SK-N-SH treated with all-trans-retinoic acid at 6 μM for 48 hours (cell line): ENCODE measurements at regions not wholly inside any gene's neighbourhood (a gene's known extent, or its start where the extent isn't known, plus 50 kb on each side); places are given as distances from the start of the nearest gene placed in this dataset.

Source experiments
- ARNTL ChIP-seq: fragments of 450-650 bp; formaldehyde crosslinking; IDR thresholded peaks from 2 replicates; pipeline ENCODE4 v1.5.0; 2020; ENCODE audit warnings: low read depth, mild to moderate bottlenecking, moderate library complexity, borderline replicate concordance
- GLIS3 ChIP-seq: fragments of 250-450 bp; sonication (Bioruptor Pico); IDR thresholded peaks from 2 replicates; pipeline ENCODE4 v1.5.0; 2020; ENCODE audit warnings: mild to moderate bottlenecking, moderate library complexity
- ISL1 ChIP-seq: fragments of 250-450 bp; sonication (Bioruptor Pico); IDR thresholded peaks from 2 replicates; pipeline ENCODE4 v2.1.2; 2022; ENCODE audit warnings: mild to moderate bottlenecking, moderate library complexity
- PATZ1 ChIP-seq: fragments of 250-450 bp; sonication (Bioruptor Pico); IDR thresholded peaks from 2 replicates; pipeline ENCODE4 v1.8.0; 2020; ENCODE audit warnings: mild to moderate bottlenecking, moderate library complexity, borderline replicate concordance
- RARB ChIP-seq: fragments of 250-450 bp; sonication (Bioruptor Pico); IDR thresholded peaks from 2 replicates; pipeline ENCODE4 v1.8.0; 2021; ENCODE audit warnings: mild to moderate bottlenecking, moderate library complexity
- TCF4 ChIP-seq: fragments of 250-450 bp; sonication (Bioruptor Pico); IDR thresholded peaks from 2 replicates; pipeline ENCODE4 v1.8.0; 2021; ENCODE audit warnings: mild to moderate bottlenecking, moderate library complexity, borderline replicate concordance
- ZFP30 ChIP-seq: fragments of 450-650 bp; formaldehyde crosslinking; IDR thresholded peaks from 2 replicates; pipeline ENCODE4 v1.5.0; 2022; ENCODE audit warnings: mild to moderate bottlenecking, moderate library complexity
- ZNF70 ChIP-seq: fragments of 450-650 bp; formaldehyde crosslinking; IDR thresholded peaks from 2 replicates; pipeline ENCODE4 v1.5.0; 2020; ENCODE audit warnings: mild to moderate bottlenecking, moderate library complexity
- ZNF8 ChIP-seq: fragments of 450-650 bp; formaldehyde crosslinking; IDR thresholded peaks from 2 replicates; pipeline ENCODE4 v1.5.0; 2020; ENCODE audit warnings: mild to moderate bottlenecking, moderate library complexity
- TF ChIP-seq, protein P1 (sequence below): fragments of 250-450 bp; sonication (Bioruptor Pico); IDR thresholded peaks from 2 replicates; pipeline ENCODE4 v1.8.0; 2021; ENCODE audit warnings: low read depth, mild to moderate bottlenecking, moderate library complexity, borderline replicate concordance
- TF ChIP-seq, protein P2 (sequence below): fragments of 250-450 bp; sonication (Bioruptor Pico); IDR thresholded peaks from 2 replicates; pipeline ENCODE4 v1.5.1; 2021; ENCODE audit warnings: mild to moderate bottlenecking, moderate library complexity

DNA sequence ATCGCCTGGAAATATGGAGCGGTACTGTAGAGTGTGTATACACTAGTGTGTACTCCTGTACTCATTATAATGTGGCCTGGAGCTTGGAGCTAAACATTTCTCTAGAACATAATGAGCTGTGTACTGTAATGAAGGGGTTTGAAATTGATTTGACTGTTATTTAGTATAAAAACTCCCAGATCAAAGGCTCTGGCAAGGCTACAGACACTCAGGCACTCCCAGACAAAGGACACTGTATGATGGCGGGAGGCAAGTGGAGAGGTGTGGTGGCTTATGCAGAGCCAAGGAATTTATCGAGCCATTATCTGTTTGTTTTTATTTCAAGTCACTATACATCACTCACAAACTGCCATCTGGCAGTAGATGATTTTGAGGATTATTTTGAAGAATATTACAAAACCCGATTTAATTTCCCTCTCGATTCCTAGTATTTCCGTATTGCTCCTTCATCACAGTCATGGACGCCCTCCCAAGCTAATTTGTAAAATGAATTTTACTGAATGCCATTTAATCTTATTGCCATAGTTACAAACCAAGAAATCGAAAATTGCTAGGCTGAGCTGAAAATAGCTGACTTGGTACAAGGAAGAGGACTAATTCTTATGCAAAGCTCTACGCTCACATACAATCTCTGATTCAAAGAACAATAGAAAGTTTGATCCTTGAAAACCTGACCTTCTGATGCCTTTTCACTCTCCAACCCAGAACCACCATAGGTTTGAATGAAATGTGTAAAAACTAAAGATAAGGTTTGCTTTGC, 240.2 kb upstream of the SEMA6A start:
- TF ChIP-seq GLIS3 (CRISPR knock-in tag) (no peak), ARNTL (no peak), ZFP30 (CRISPR knock-in tag) (no peak), RARB (CRISPR knock-in tag) (no peak), ZNF8 (CRISPR knock-in tag) (no peak), PATZ1 (CRISPR knock-in tag) (no peak), TCF4 (CRISPR knock-in tag) (no peak), ISL1 (peak; percentile 4; the same call in 1 of the 2 replicates), ZNF70 (CRISPR knock-in tag) (no peak)
- TF ChIP-seq, protein P1, sequence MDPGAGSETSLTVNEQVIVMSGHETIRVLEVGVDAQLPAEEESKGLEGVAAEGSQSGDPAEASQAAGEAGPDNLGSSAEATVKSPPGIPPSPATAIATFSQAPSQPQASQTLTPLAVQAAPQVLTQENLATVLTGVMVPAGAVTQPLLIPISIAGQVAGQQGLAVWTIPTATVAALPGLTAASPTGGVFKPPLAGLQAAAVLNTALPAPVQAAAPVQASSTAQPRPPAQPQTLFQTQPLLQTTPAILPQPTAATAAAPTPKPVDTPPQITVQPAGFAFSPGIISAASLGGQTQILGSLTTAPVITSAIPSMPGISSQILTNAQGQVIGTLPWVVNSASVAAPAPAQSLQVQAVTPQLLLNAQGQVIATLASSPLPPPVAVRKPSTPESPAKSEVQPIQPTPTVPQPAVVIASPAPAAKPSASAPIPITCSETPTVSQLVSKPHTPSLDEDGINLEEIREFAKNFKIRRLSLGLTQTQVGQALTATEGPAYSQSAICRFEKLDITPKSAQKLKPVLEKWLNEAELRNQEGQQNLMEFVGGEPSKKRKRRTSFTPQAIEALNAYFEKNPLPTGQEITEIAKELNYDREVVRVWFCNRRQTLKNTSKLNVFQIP (CRISPR knock-in tag): no peak
- TF ChIP-seq, protein P2, sequence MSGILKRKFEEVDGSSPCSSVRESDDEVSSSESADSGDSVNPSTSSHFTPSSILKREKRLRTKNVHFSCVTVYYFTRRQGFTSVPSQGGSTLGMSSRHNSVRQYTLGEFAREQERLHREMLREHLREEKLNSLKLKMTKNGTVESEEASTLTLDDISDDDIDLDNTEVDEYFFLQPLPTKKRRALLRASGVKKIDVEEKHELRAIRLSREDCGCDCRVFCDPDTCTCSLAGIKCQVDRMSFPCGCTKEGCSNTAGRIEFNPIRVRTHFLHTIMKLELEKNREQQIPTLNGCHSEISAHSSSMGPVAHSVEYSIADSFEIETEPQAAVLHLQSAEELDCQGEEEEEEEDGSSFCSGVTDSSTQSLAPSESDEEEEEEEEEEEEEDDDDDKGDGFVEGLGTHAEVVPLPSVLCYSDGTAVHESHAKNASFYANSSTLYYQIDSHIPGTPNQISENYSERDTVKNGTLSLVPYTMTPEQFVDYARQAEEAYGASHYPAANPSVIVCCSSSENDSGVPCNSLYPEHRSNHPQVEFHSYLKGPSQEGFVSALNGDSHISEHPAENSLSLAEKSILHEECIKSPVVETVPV (CRISPR knock-in tag): no peak
